ENCODE measurements at regions not wholly inside any gene's neighbourhood (a gene's known extent, or its start where the extent isn't known, plus 50 kb on each side); places are given as distances from the start of the nearest gene placed in this dataset.
"Not testable (repeated sequence)": the region's sequence is repeated elsewhere in the genome, so short reads cannot be mapped to it uniquely, and the experiment has no call there.

DNA sequence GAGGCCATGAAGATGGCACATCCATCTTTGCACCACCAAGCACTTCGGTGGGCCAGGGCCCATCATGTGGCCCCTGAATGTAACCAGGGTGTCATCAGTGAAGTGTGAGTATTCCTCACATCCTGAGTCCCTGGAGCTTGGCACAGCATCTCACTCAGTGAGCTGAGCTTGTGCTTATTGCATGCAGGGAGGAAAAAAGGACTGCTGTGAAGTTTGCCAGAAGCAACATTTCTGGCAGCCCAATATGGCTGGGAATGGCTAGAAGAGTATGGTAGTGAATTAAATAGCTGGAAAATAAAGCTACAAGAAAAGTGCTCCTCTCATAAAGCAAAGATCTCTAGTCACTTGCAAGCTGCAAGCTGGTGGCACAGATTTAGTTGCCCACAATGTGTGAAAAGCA, 109.3 kb downstream of the TNFSF18 start:
- intact Hi-C loops (cut with micrococcal nuclease), result no loop called here

DNA sequence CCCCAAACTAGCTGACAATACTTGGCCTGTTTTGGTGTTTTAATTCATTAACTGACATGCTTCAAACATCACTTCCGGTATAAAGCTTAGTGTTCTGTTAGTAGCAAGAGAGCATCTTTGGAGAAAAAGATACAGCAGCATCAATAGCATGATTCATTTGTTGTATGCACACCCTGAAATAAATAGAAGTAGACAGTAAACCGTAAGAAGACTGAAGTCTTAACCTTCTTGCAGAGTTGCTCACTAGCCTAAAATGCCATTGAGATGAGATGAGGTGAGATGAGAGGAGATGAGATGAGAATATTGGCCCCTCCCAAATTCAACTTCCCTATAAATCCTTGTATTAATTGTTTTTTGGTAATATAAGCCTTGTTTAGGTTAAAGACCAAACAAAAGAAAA, 108.8 kb downstream of the TNFSF18 start:
- intact Hi-C loops (cut with micrococcal nuclease), result no loop called here

DNA sequence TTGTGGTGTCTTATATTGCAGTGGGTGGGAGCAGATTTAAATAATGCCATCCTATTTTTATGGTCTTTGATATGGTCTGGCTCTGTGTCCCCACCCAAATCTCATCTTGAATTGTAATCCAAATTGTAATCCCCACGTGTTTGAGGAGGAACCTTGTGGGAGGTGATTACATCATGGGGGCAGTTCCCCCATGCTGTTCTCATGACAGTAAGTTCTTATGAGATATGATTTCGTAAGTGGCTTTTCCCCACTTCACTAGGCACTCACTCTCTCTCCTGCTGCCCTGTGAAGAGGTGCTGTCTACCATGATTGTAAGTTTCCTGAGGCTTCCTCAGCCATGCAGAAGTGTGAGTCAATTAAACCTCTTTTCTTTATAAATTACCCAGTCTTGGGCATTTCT, 107.6 kb downstream of the TNFSF18 start:
- intact Hi-C loops (cut with micrococcal nuclease), result not testable (repeated sequence)

DNA sequence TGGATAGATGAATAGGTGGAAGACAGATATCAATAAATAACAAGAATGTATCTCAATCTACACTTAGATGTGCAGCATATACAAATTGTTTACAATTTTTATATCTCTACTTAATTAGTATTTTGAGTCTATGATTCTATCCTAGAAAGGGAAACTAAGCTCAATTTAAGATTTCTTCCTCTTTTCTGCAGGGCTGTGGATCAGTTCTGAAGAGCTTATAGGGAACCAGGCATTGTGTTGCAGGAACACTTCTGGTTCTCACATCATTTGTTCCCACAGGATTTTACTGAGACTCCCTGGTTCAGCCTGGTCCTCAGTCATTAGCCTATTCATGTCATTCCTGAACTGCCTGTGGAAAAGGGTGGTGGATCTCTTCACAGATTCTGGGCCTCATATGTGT, 105.8 kb downstream of the TNFSF18 start:
- intact Hi-C loops (cut with micrococcal nuclease), result loop anchor here (5.0 kb wide), 1 partner anchor 198 kb away; no protein-coding TSS in a partner anchor

DNA sequence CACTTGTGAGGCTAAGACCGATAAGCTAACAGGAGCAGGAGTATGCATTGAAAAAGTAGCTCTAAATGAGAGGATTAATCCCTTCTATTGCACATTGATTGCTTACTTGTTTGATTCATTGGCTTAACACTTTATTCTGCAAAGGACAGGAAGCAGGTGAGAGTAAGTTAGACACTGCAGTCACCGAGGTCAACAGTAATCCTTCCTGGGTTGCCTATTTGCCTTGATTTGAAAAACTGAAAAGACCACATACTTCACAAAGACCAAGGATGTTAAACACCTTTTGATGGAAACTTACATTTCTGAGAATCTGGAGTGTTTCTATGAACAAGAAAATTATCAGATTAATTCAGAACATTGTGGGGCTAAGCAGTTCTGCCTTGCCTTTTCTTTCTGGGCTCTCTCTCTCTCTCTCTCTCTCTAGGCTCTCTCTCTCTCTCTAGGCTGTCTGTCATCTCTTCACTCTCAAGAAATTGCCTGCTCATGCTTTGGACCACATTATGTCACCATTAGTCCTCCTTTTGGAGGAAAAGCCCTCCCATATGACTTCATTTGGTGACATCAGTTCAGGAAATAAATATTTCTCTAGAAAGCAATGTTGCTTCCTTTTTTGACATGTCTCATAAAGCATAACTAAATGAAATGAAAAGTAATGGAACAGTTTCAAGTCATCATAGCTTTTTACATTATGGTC, 103.8 kb downstream of the TNFSF18 start:
- intact Hi-C loops (cut with micrococcal nuclease), result loop anchor here (5.0 kb wide), 1 partner anchor 200 kb away; no protein-coding TSS in a partner anchor

DNA sequence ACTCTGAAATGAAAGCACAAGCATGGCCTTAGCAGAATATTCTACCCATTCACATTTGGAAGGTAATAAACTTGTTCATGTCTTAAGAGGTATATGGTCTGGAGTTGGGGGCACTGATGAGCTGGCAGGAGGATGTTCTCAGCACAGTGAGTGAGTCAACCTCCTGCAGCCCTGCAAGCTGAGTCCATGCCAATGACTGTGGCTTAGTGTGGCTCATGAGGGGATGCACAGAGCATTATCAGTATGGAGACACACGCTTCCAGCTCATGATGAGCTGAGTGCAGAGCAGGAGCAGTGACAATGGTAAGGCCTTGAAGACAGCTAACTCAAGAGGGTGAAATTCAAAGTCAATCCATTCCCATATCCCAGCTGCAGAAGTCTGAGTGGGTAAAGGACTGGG, 102.3 kb downstream of the TNFSF18 start:
- intact Hi-C loops (cut with micrococcal nuclease), result loop anchor here (5.0 kb wide), 1 partner anchor 201 kb away; no protein-coding TSS in a partner anchor

DNA sequence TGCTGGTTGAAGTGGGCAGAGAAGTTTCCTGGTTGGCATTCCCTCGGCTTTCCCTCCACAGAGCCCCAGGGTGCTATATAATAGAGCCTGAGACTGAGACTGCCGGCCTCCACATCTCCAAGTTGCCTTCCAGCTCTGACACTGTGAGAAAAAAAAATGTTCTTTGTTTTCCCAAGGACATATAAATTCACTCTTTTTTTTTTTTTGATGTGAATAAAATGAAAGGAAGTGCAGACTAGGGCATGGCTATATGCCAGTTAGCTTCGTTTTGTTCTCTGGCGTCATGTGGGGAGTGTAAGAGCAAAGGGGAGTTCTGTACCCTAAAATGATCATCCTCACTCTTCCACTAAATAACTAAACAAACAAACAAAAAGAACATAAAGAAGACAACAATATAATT, 101.6 kb downstream of the TNFSF18 start:
- intact Hi-C loops (cut with micrococcal nuclease), result loop anchor here (5.0 kb wide), 1 partner anchor 202 kb away; no protein-coding TSS in a partner anchor

DNA sequence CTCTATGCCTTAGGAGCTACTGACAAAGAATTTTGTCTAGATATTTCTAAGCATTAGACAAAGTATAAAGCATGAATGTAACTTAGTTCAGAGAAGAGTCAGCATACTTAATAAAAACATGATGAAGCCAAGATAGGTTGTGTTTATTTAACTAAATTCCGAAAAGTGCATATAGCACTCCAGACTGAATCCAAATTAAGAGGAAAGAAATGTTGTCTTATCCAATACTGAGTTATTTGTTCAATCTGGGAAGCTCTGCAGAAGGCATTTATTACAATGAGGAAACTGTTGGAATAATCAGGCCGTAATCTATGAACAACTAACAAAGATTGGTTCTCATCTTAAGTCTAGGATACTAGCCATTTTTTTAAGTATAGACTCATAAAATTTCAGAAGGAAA, 100.2 kb downstream of the TNFSF18 start:
- intact Hi-C loops (cut with micrococcal nuclease), result no loop called here

DNA sequence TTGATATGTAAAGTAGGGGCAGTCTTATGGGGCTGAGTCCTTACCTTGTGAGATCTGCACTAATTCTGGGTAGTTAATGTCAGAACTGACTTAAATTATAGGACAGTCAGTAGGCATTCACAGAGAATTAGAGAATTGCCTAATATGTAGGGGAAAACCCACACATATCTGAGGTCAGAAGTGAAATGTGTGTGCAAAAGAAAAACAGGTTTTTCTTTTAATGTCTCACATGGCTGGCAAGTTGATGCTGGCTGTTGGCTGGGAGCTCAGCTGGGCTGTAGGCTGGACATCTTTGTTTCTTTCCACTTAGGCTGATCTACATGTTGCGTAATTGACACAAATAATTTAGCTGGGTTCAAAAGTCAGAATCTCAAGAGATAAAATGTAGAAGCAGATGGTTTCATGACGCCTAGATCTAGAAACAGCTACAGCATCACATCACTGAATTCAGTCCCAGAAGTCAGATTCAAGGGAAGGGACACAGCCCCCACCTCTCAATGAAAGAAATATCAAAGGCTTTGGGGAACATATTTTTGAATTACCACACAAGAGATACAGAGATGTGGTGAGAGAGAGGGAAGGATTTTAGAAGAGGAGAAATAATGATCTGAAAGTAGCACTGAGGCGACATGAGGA, 98.9 kb downstream of the TNFSF18 start:
- intact Hi-C loops (cut with micrococcal nuclease), result no loop called here

DNA sequence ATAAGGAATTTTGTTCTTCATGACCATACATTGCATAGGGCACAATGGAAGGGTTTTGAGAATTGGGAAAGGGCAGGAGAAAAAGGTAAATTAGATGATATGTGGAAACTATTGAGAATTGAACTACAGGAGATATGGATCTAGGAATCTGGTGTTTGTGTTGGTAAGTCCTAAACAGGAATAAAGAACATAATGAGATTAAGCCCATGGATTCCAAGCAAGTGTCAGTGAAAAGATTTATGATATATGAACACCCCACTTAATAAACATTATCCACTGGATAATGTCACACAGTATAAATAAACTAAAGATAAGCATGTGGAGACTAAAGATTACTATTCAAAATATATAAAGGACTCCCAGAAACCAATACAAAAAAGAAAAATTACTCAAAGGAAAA, 98.2 kb downstream of the TNFSF18 start:
- intact Hi-C loops (cut with micrococcal nuclease), result no loop called here

DNA sequence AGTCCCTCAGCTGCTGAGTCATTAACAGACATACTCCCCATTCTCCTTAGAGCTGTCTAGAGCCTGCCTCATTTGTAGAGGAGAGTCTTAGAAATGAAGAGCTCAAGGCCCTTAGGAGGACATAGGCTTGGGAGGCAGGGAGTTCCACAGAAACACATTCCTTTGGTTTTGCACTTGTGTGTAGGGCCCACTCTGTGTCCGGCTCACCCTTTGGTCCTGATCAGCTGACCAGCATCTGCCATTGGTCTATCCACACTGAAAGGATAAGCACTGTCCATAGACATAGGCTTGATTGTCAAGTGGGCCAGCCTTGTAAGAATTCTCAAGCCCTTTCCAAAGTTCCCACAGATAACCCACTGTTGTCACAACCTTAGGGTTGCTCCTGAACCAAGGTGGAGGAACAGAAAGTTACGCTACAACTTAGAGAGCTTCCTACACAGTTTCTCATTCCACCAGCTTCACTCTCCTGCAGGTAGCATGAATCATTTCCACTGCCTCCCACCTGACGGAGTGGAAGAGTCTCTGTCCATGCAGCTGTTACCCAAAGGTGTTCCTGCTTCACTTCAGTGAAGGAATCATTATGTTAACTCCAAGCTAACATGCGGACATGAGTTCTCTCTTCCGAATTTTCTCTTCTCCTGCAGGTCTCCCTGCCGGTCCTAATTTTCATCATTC, 96.1 kb downstream of the TNFSF18 start:
- intact Hi-C loops (cut with micrococcal nuclease), result no loop called here

DNA sequence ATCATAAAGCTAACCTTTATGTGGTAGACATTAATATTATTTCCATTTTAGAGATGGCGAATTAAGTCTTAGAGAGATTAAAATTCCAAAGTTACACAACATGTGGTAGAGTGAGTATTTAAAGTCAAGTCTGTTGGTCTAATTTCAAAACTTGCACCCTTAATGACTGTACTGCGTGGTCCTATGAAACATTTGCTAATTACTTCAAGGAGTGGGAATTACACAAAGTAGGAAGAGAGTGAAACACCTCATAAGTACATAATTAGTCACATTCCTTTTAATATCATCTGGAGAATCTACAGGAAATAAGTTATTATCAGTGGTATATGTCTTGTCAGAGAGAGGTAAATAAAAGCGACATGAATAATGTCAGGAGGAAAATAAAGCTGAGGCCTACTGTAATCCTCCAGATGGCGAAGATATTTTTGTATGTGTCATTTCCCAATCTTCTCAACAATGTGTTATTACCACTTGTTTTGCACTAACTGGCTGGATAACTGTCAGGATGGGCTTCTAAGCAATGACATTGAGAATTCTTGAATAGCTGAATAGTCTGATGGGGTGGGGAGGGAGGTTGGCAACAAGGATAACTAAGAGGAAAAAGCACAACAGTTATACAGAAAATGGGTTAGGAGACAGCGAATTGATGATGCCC, 95.5 kb downstream of the TNFSF18 start:
- intact Hi-C loops (cut with micrococcal nuclease), result no loop called here

DNA sequence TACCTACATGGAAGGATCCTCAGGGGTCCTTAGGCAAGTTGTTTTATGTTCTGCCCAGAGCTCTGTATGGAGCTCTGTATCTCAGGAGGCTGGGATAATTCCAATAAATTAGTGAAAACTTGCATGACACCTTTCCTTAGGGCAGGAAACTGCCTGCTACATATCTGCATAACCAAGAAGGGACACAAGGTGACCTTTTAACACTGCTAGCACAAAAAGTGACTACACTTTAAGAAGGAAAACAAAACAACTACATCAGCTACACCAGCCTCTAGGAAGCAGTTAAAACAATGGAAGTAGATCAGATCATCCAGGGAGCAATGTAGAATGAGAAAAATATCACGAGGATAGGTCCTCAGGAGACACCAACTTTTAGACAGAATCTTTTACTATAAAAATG, 93.9 kb downstream of the TNFSF18 start:
- intact Hi-C loops (cut with micrococcal nuclease), result no loop called here

DNA sequence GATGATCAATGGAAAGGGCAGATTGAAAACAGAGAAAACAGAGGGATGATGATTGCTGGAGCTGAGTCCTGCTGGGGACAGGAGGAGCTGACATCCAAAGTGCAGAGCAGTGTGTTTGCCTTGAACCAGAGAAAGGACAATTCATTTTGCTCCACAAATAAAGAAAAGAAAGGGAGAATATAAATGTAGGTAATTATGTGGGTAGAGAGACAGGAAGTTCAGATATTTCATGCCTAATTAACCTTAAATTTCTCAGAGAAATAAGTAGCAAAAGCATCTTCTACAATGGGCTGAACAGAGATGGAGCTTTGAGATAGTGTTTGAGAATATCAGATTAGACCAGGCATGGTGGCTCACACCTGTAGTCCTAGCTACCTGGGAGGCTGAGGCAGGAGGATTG, 93.2 kb downstream of the TNFSF18 start:
- intact Hi-C loops (cut with micrococcal nuclease), result no loop called here

DNA sequence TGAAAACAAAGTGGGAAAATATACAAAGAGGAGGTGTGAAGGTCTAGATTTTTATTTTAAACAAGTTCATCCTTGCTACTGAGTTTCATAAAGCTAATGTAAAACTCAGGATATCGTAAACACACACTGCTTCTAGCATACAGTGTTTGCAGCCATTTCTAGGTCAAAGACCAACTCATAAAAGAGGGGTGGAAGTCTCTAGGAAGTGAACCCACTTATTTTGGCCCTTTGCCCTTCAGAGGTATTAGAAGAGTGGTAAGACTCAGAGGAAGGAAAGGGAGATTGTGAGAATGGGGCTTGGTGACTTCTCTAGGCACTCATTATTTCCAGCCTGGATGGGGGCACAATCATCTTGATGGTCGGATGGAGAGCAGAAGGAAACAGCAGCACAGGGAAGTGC, 91.2 kb downstream of the TNFSF18 start:
- intact Hi-C loops (cut with micrococcal nuclease), result no loop called here

DNA sequence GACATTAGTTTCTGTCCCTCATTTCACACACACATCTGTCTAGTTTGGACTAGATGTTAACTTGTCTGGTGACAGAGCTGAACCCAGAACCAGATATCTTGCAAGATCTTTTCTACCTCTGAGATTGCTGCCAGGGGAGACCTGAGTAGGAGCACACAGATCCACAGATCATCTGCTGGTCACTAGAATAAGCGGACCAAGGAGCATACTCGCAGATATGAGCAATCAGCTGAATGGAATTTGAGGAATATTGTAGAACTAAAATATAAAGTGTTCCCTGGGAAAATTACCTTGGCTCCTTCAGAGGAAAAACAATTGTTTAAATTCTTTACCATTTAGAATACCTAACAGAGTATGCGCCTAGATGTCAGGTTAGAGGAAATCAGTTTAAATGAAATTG, 90.7 kb downstream of the TNFSF18 start:
- intact Hi-C loops (cut with micrococcal nuclease), result loop anchor here (10.0 kb wide), 1 partner anchor 125 kb away; no protein-coding TSS in a partner anchor

DNA sequence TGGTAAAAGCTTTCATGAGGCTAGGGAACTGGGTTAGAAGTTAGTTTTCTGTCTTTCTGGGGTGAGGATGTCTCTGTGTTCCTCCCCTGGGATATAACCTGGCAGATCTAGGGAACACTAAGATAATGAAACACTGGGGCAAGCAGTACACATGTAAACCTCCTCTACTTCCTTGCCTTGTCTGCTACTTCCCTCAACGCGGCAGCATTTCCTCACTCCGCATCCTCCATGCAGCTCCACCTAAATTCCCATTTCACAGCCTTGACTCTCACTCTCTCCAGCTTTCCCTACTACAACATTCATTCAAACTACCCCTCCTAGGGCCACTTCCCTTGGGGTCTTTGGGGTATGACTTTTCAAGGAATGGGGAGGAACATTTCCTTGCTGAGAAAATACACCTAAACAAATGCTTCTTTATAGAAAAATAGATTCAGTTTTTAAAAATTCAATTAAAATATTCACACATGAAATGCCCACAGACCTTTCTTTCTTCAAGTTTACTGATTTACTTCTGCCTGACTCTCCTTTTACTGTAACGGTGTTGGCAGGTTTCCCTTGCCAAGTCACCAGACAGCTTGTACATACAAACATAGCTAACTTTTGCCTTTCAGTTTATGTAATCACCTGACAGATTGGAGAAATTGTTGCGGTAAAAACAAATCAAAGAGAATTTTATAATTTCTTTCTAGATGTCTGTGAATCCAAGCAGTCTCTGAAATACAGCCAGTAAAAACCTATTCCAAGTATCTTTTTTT, 90.1 kb downstream of the TNFSF18 start:
- intact Hi-C loops (cut with micrococcal nuclease), result loop anchor here (10.0 kb wide), 1 partner anchor 126 kb away; no protein-coding TSS in a partner anchor

DNA sequence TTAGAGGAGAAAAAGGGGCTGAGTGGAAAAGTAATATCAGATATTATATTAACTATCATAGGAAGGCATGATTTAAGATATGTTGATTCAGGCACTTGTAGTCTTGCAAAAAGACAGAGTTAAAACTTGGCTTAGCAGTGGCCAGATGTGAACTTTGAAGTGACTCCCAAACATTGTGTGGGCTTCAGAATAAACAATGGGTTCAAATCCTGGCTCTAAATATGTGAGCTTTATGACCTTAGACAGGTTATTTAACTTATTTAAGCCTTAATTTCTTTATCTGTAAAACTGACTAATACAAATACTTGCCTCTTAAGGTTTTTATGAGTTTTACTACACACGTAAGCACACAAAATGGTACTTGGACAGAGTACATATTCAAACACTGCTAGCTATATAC, 85.9 kb downstream of the TNFSF18 start:
- intact Hi-C loops (cut with micrococcal nuclease), result loop anchor here (5.0 to 10.0 kb wide), 2 partner anchors 68 to 130 kb away; no protein-coding TSS in a partner anchor

DNA sequence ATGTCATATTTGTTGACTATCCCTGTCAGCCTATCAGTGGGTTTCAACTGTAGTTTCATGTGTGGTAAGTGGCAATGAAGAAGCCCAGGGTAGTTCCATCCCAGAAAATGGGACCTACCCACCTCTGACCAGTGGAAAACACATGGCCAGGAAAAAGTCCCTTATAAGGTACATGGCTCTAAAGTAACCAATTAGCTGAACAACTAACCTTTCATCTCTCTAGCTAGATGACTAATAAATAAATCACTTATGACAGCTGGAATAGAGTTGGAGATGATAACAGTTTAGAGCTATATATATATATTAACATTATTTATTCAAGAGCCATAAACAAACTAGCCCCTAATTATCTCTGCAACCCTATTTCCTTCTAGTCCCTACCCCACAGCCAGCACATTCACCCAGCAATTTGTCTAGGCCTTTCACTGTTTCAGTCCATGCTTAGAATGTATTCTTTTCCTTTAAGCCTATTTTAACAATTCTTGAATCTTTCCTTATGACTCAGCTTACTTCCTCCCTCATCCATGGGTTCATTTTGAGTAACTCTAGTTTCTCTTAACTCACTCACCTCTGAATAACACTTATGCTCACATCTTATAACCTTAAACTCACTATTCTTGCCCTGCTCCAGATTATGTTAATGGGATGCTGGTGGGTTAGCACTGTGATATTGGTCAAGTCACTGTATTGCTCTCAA, 83.7 kb downstream of the TNFSF18 start:
- intact Hi-C loops (cut with micrococcal nuclease), result loop anchor here (5.0 to 10.0 kb wide), 2 partner anchors 70 to 132 kb away; no protein-coding TSS in a partner anchor

DNA sequence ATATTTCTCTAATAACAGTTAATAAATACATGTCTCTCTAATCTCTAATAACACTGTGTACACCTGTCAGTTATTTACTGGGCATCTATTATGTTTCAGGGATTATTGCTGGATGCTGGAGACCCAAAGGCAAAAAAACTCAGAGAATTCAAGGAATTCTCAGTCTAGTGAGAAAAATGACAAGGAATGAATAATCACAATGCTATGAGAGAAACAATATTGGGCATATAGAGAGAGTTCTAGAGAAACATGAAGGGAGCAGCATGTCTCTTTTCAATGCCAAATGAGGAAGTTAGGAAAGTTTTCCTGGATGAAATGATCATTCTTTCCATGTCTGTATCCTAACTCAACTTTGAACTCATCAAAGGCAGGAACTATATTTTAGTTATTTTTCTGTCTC, 82.8 kb downstream of the TNFSF18 start:
- intact Hi-C loops (cut with micrococcal nuclease), result loop anchor here (5.0 to 10.0 kb wide), 2 partner anchors 71 to 133 kb away; no protein-coding TSS in a partner anchor
